ENCODE measurements at regions not wholly inside any gene's neighbourhood (a gene's known extent, or its start where the extent isn't known, plus 50 kb on each side); places are given as distances from the start of the nearest gene placed in this dataset.

GRCh38 chr13:55660851-55661250, 1479.9 kb upstream of the PRR20A start:
- TF ChIP-seq CTCF (IDR thresholded peaks at IDR 0.05; ENCODE audit: control extremely low read depth, extremely low read depth), result no peak
- H3K9me3 ChIP-seq (ENCODE audit: control insufficient read depth in 4 of 4, insufficient read depth in 3 of 4, low read length in 3 of 4), result no peaks in the 10 kb centered on the region
- DNase-seq (peak; percentile 15 to 57 (median 38)), ATAC-seq (ENCODE audit: insufficient read depth, low FRiP score) (no peak)
- no peak overlapping the region for H3K4me3 ChIP-seq
- no peaks in the 10 kb centered on the region for H3K4me1 ChIP-seq (ENCODE audit: control insufficient read depth in 5 of 5, insufficient read depth in 5 of 5, low read length in 5 of 5)
- no peaks in the 10 kb centered on the region for H3K36me3 ChIP-seq (ENCODE audit: control insufficient read depth in 4 of 4, insufficient read depth in 4 of 4, low read length in 4 of 4)
- no peak overlapping the region for H3K27ac ChIP-seq (ENCODE audit: low read depth in 1 of 2, low read length in 1 of 2)
- no peak overlapping the region for H3K9ac ChIP-seq (ENCODE audit: insufficient read depth in 1 of 2, low read length in 2 of 2)
- WGBS, 2 donors, result 12 to 25% methylated on average over 1 of the region's 1 CpG
- H3K27me3 ChIP-seq (ENCODE audit: control insufficient read depth in 3 of 3, insufficient read depth in 3 of 3, low read length in 2 of 3), result no peaks in the 10 kb centered on the region

DNA sequence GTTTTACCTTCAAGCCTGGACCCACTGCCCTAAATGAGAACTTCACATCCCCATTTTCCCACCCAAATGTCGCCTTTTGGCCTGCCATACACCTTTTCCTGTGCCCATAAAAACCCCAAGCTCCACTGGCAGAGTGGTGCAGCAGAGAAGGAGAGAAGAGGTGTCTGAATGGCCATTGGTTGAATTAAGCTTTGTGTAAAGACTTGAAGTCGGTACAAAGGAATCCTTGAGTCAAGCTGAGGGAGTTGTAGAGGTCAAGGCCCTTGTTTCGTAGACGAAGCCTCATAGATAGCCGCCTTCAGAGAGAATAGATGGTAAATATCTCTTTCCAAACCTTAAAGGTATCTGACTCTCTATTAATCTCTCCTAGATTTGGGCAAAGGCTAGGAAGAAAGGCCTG, 1479.2 kb upstream of the PRR20A start:
- H3K36me3 ChIP-seq (ENCODE audit: control insufficient read depth in 4 of 4, insufficient read depth in 4 of 4, low read length in 4 of 4), result no peaks in the 10 kb centered on the region
- no peak overlapping the region for H3K27ac ChIP-seq (ENCODE audit: low read depth in 1 of 2, low read length in 1 of 2)
- H3K27me3 ChIP-seq (ENCODE audit: control insufficient read depth in 3 of 3, insufficient read depth in 3 of 3, low read length in 2 of 3), result no peaks in the 10 kb centered on the region
- H3K4me1 ChIP-seq (ENCODE audit: control insufficient read depth in 5 of 5, insufficient read depth in 5 of 5, low read length in 5 of 5), result no peaks in the 10 kb centered on the region
- no peaks in the 10 kb centered on the region for H3K9me3 ChIP-seq (ENCODE audit: control insufficient read depth in 4 of 4, insufficient read depth in 3 of 4, low read length in 3 of 4)
- TF ChIP-seq CTCF (IDR thresholded peaks at IDR 0.05; ENCODE audit: control extremely low read depth, extremely low read depth), result no peak
- ATAC-seq (ENCODE audit: insufficient read depth, low FRiP score), result no peak
- DNase-seq, result no peak
- no peak overlapping the region for H3K9ac ChIP-seq (ENCODE audit: insufficient read depth in 1 of 2, low read length in 2 of 2)
- no peak overlapping the region for H3K4me3 ChIP-seq
- WGBS, 2 donors, result 79 to 81% methylated on average over 5 of the region's 5 CpGs

DNA sequence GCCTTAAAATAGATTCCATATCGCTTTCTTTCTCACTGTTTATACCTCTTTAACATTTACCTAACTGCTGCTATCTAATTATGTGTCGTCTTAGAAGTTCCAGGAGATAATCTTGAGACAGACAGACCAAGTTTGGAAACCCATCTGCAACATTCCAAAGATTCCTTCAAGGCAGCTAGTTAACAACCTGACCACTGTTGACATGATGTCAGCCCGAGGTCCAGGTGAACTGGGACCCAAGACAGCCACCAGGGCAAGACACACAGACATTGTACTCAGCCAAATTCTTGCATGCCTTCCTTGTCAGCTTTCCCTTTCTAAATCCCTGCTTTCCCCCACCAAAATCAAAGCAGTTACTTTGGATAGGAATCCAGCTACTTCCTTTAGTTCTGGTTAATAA, 1476.5 kb upstream of the PRR20A start:
- Histone ChIP-seq H3K27me3 (ENCODE audit: control insufficient read depth in 3 of 3, insufficient read depth in 3 of 3, low read length in 2 of 3) (no peaks in the 10 kb centered on the region), H3K9me3 (ENCODE audit: control insufficient read depth in 4 of 4, insufficient read depth in 3 of 4, low read length in 3 of 4) (no peaks in the 10 kb centered on the region), H3K9ac (ENCODE audit: insufficient read depth in 1 of 2, low read length in 2 of 2) (no peak overlapping the region), H3K4me1 (ENCODE audit: control insufficient read depth in 5 of 5, insufficient read depth in 5 of 5, low read length in 5 of 5) (peaks cover 0 to 5% (median 0%) of the 10 kb centered on the region in 5 donors), H3K4me3 (no peak overlapping the region), H3K36me3 (ENCODE audit: control insufficient read depth in 4 of 4, insufficient read depth in 4 of 4, low read length in 4 of 4) (no peaks in the 10 kb centered on the region), H3K27ac (ENCODE audit: low read depth in 1 of 2, low read length in 1 of 2) (no peak overlapping the region)
- 51 to 76% methylated on average over 3 of the region's 3 CpGs for WGBS, 2 donors
- DNase-seq, result no peak
- ATAC-seq (ENCODE audit: insufficient read depth, low FRiP score), result no peak
- TF ChIP-seq CTCF (IDR thresholded peaks at IDR 0.05; ENCODE audit: control extremely low read depth, extremely low read depth), result no peak

GRCh38 chr13:55669051-55669450, 1471.7 kb upstream of the PRR20A start:
- H3K4me3 ChIP-seq, result no peak overlapping the region
- peak in 2 of 3 donors; percentile 94 to 95 for DNase-seq
- TF ChIP-seq CTCF (IDR thresholded peaks at IDR 0.05; ENCODE audit: control extremely low read depth, extremely low read depth), result no peak
- no peaks in the 10 kb centered on the region for H3K36me3 ChIP-seq (ENCODE audit: control insufficient read depth in 4 of 4, insufficient read depth in 4 of 4, low read length in 4 of 4)
- no peak overlapping the region for H3K9ac ChIP-seq (ENCODE audit: insufficient read depth in 1 of 2, low read length in 2 of 2)
- ATAC-seq (ENCODE audit: insufficient read depth, low FRiP score), result no peak
- H3K27me3 ChIP-seq (ENCODE audit: control insufficient read depth in 3 of 3, insufficient read depth in 3 of 3, low read length in 2 of 3), result no peaks in the 10 kb centered on the region
- peaks cover 0 to 12% (median 0%) of the 10 kb centered on the region in 5 donors for H3K4me1 ChIP-seq (ENCODE audit: control insufficient read depth in 5 of 5, insufficient read depth in 5 of 5, low read length in 5 of 5)
- no peak overlapping the region for H3K27ac ChIP-seq (ENCODE audit: low read depth in 1 of 2, low read length in 1 of 2)
- 53 to 61% methylated on average over 1 of the region's 1 CpG for WGBS, 2 donors
- H3K9me3 ChIP-seq (ENCODE audit: control insufficient read depth in 4 of 4, insufficient read depth in 3 of 4, low read length in 3 of 4), result peaks cover 0 to 2% (median 0%) of the 10 kb centered on the region in 4 donors

Data from lung (tissue), 11 donors.